ENCODE measurements at regions not wholly inside any gene's neighbourhood (a gene's known extent, or its start where the extent isn't known, plus 50 kb on each side); places are given as distances from the start of the nearest gene placed in this dataset.

- H3K27ac ChIP-seq (ENCODE audit: insufficient read depth, low read depth, low read length), result no peak overlapping the region
- H3K9me1 ChIP-seq (replicated peaks; ENCODE audit: control insufficient read depth, extremely low read depth, insufficient read depth, low read length), result no peaks in the 10 kb centered on the region
- no peak overlapping the region for H3K4me3 ChIP-seq (replicated peaks in 1 of 3; ENCODE audit: insufficient read depth in 1 of 3, low read depth in 1 of 3, low read length in 3 of 3)
- dilution Hi-C loops (cut with MboI; ENCODE audit: extremely low pct_ligation_motif_present, low sequenced_read_pairs), result no loop called here
- BruUV-seq (replicated peaks), result no TSS peak
- intact Hi-C loops (cut with micrococcal nuclease), result no loop called here
- no peaks in the 10 kb centered on the region for H4K20me1 ChIP-seq (replicated peaks; ENCODE audit: control insufficient read depth, extremely low read depth, insufficient read depth, low read length)
- no peaks in the 10 kb centered on the region for H3K4me1 ChIP-seq (ENCODE audit: control insufficient read depth, extremely low read depth, insufficient read depth, low read length)
- H3K79me2 ChIP-seq (ENCODE audit: control insufficient read depth, insufficient read depth, low read length), result no peaks in the 10 kb centered on the region
- no peak overlapping the region for H3K9ac ChIP-seq (replicated peaks; ENCODE audit: extremely low read depth, insufficient read depth, low read length)
- DNase-seq (ENCODE audit: low read depth, low spot score) (peak; percentile 28), FAIRE-seq (no peak)
- POLR2A ChIA-PET, result no interaction called here
- H2AFZ ChIP-seq (ENCODE audit: low read depth, low read length), result no peak overlapping the region
- H3K9me3 ChIP-seq (replicated peaks; ENCODE audit: control insufficient read depth, insufficient read depth, low read length), result no peaks in the 10 kb centered on the region
- CTCF ChIA-PET, result interaction anchor here (1.0 to 2.0 kb wide), 2 partner anchors 16 to 25 kb away, joined by 5 to 6 read pairs; no protein-coding TSS in a partner anchor
- no peak overlapping the region for H3K4me2 ChIP-seq (ENCODE audit: insufficient read depth, low read length)
- no peak for TF ChIP-seq MYC (IDR thresholded peaks at IDR 0.05; ENCODE audit: low read depth, low read length)
- TF ChIP-seq CTCF (IDR thresholded peaks at IDR 0.05; ENCODE audit: extremely low read depth in 1 of 2, insufficient read depth in 1 of 2, low read depth in 1 of 2, low read length in 2 of 2), result peak in 1 of 2 donors; percentile 10
- peak; percentile 10 for TF ChIP-seq GATA2 (IDR thresholded peaks at IDR 0.05; ENCODE audit: insufficient read depth, insufficient read length, low read depth, low read length)
- no peaks in the 10 kb centered on the region for H3K27me3 ChIP-seq (ENCODE audit: control insufficient read depth in 2 of 2, insufficient read depth in 2 of 2, low read length in 2 of 2)
- no peaks in the 10 kb centered on the region for H3K36me3 ChIP-seq (ENCODE audit: control insufficient read depth in 2 of 2, extremely low read depth in 1 of 2, insufficient read depth in 2 of 2, low read length in 2 of 2)
These were observed 509.8 kb upstream of the ADAMTS5 start for GRCh38 chr21:27476696-27477095.

- no peak overlapping the region for H2AFZ ChIP-seq (ENCODE audit: low read depth, low read length)
- FAIRE-seq (no peak), DNase-seq (ENCODE audit: low read depth, low spot score) (no peak)
- H3K4me3 ChIP-seq (replicated peaks in 1 of 3; ENCODE audit: insufficient read depth in 1 of 3, low read depth in 1 of 3, low read length in 3 of 3), result no peak overlapping the region
- TF ChIP-seq POLR2A (IDR thresholded peaks at IDR 0.05; ENCODE audit: low read depth, low read length) (no peak), MYC (IDR thresholded peaks at IDR 0.05; ENCODE audit: low read depth, low read length) (no peak), EZH2 (IDR thresholded peaks at IDR 0.05; ENCODE audit: borderline replicate concordance, low read depth, low read length, severe bottlenecking) (no peak), GATA2 (IDR thresholded peaks at IDR 0.05; ENCODE audit: insufficient read depth, insufficient read length, low read depth, low read length) (no peak), POLR2AphosphoS5 (IDR thresholded peaks at IDR 0.05; ENCODE audit: insufficient read depth, low read depth, low read length) (no peak), JUN (IDR thresholded peaks at IDR 0.05; ENCODE audit: borderline replicate concordance, insufficient read depth, insufficient read length, low read depth) (no peak), CTCF (IDR thresholded peaks at IDR 0.05; ENCODE audit: extremely low read depth in 1 of 2, insufficient read depth in 1 of 2, low read depth in 1 of 2, low read length in 2 of 2) (no peak), MAX (IDR thresholded peaks at IDR 0.05; ENCODE audit: insufficient read depth, insufficient read length) (no peak), FOS (IDR thresholded peaks at IDR 0.05; ENCODE audit: borderline replicate concordance, insufficient read depth, low read length) (no peak)
- intact Hi-C loops (cut with micrococcal nuclease) (no loop called here), dilution Hi-C loops (cut with MboI; ENCODE audit: extremely low pct_ligation_motif_present, low sequenced_read_pairs) (no loop called here)
- H3K9me3 ChIP-seq (replicated peaks; ENCODE audit: control insufficient read depth, insufficient read depth, low read length), result no peaks in the 10 kb centered on the region
- no peaks in the 10 kb centered on the region for H3K9me1 ChIP-seq (replicated peaks; ENCODE audit: control insufficient read depth, extremely low read depth, insufficient read depth, low read length)
- ChIA-PET CTCF (no interaction called here), POLR2A (no interaction called here)
- no peak overlapping the region for H3K9ac ChIP-seq (replicated peaks; ENCODE audit: extremely low read depth, insufficient read depth, low read length)
- H3K79me2 ChIP-seq (ENCODE audit: control insufficient read depth, insufficient read depth, low read length), result no peaks in the 10 kb centered on the region
- H3K36me3 ChIP-seq (ENCODE audit: control insufficient read depth in 2 of 2, extremely low read depth in 1 of 2, insufficient read depth in 2 of 2, low read length in 2 of 2), result no peaks in the 10 kb centered on the region
- no peak overlapping the region for H3K27ac ChIP-seq (ENCODE audit: insufficient read depth, low read depth, low read length)
- H3K27me3 ChIP-seq (ENCODE audit: control insufficient read depth in 2 of 2, insufficient read depth in 2 of 2, low read length in 2 of 2), result no peaks in the 10 kb centered on the region
- no peak overlapping the region for H3K4me2 ChIP-seq (ENCODE audit: insufficient read depth, low read length)
- no peaks in the 10 kb centered on the region for H4K20me1 ChIP-seq (replicated peaks; ENCODE audit: control insufficient read depth, extremely low read depth, insufficient read depth, low read length)
- no TSS peak for BruUV-seq (replicated peaks)
- H3K4me1 ChIP-seq (ENCODE audit: control insufficient read depth, extremely low read depth, insufficient read depth, low read length), result no peaks in the 10 kb centered on the region
These were observed 508.6 kb upstream of the ADAMTS5 start for GRCh38 chr21:27475363-27475955.
